ENCODE measurements at regions not wholly inside any gene's neighbourhood (a gene's known extent, or its start where the extent isn't known, plus 50 kb on each side); places are given as distances from the start of the nearest gene placed in this dataset.
A peak's percentile ranks its signal among the peaks of the same experiment; 100 is the strongest.
"Not testable (repeated sequence)": the region's sequence is repeated elsewhere in the genome, so short reads cannot be mapped to it uniquely, and the experiment has no call there.

DNA sequence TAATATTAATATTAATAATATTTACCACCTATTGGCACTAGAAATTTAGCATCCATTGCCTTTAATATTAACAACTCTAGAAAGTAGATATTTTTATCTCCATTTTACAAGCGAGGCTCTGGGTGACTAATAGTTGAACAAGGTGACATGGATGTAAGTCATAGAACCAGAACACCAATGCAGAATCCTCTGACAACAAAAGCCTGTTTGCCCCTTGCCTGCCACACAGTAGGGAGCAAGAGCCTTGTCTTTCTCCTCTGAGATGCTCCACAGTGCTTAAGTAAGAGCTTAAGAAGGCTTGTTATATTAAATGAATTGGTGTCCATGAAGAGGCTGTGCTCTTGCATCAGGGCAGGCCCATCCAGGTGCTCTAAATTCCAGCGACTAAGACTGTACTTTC, 51.2 kb upstream of the LBX1 start:
- FAIRE-seq (no peak), DNase-seq (ENCODE audit: low spot score) (no peak)

DNA sequence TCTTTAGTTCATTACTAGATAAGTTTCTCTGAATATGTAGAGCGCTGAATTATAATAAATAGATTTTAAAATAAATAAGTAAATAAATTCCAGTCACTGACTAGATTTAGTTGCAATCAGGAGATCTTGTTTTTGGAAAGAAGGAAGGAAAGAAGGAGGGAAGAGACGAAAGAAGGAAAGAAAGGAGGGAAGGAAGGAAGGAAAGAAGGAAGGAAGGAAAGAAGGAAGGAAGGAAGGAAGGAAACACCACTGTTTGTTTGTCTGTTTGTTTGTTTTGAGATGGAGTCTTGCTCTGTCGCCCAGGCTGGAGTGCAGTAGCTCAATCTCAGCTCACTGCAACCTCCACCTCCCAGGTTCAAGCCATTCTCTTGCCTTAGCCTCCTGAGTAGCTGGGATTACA, 51.7 kb upstream of the LBX1 start:
- FAIRE-seq = not testable (repeated sequence)

DNA sequence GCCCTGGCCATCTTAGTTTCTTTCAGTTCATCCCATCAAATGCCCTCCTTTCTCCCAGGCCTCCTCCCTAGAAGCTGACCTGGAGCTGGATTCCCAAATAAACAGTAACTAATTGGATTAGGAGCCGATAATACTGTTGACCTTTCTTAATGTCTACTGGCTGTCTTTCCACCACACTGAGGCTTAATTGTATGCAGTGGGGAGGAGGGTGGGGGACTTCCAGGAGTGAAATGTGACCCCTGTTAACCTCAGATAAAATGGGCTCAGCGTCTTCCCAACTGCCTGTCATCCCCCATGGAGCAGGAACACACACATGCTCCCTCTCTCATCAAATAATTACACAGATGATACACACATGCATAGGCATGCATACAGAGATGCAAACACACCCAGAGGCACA, 53.7 kb upstream of the LBX1 start:
- DNase-seq (ENCODE audit: low spot score) (no peak), FAIRE-seq (no peak)

More for the DNA sequence above, 51.7 kb upstream of the LBX1 start:
- not testable (repeated sequence) for DNase-seq (ENCODE audit: low spot score)

DNA sequence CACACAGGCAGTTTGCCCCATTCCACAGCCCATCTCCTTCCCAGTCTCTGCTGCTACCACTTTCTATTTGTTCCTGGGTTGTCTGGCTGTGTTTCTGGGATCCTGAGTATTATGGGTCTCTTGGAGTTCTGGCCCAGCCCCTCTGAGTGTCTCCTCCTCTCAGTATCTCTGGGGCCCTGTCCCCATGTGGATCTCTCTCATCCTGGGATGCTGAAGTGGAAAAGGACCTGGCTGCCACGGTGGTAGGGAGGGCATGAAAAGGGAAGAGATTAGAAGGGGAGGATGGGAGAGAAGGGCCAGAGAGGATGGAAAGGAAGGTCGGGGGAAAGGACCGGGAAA, 54.5 kb upstream of the LBX1 start:
- no peak for FAIRE-seq
- no peak for DNase-seq (ENCODE audit: low spot score)

DNA sequence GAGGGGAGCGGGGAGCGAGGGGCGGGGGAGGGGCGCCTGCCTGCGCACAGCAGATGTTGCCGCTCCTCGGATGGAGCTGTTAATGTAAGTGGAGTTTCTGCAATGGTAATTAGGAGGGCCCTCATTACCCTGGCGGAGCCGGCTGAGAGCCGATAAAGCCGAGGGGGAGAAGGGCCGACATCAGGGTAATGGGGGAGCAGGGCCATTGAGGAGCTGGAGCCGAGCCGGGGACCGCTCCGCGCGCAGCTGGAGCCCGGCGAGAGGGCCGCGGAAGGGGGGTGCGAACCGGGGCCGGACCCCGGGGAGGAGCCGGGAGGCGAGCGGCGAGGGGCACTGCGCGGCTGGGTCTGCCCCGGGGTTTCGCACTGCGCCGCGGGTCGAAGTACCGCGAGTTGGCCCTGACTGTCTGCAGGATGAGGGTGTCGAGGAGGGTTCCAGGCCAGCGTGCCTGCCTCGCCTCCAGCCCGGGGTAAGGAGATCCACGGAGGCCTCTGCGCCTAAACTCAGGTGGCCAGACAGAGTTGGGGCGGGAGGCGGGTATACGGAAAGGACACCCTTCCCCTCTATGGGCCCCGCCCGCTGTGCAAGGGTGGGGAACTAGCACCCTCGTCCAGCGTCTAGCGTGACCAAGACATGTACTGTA, 55.0 kb upstream of the LBX1 start:
- DNase-seq (ENCODE audit: low spot score) (no peak), FAIRE-seq (no peak)

DNA sequence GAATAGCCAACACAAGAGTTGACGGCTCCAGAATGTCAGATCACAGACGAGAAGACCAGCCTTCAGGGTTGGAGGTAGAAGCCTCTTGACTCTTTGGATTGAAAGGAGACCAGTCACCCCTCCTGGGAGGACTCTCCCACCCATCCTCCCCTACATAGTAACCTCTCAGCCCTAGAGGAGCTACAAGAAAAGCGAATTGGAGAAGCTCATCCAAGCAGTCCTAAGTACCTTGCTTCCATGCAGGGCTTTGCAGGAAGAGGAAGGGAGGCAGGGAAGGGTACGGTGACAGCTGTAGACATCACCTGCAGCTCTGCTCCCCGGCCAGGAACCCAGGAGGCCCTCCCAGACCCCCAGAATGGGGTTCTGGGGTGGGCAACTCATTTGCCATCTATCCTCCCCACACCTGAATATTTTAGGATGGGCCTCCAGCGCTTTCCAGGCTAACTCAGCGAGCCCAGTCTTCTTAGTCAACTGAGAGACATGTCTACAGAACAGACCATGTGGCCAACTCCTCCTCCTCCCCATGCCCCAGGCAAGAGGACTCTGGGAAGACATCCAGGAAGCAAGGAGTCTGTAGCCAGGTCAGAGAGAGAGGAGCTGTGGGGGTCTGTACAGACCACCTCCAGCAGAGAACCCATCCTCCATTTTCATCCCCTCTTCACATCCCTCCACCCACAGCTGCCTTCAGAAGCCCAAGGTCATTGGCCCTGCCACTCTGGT, 55.6 kb upstream of the LBX1 start:
- no peak for FAIRE-seq
- DNase-seq (ENCODE audit: low spot score) = no peak

DNA sequence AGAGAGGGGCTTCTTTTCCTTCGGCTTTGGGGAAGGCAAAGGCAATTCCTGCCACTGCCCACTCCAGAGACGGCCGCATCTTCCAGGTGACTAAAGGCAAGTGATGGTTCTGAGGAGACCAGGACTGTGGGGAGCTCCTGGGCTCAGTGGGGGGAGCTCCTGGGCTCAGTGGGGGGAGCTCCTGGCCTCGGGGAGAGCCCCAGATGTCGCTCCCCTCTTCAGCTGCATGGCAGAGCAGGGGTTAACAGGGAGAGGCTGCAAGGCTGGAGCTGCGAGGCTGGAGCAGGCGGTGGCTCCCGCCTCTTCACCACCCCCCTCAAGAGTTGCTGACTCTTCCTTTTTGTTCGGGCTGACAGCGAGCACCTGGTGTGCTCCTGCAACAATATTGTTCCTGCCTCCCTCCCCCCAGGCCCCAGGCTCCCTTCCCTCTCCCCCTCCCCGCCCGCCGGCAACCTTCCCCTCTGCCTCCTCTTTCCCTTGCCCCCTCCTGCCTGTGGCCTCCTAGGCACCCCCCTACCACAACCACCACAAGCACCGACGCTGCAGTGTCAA, 56.3 kb upstream of the LBX1 start:
- no peak for FAIRE-seq
- no peak for DNase-seq (ENCODE audit: low spot score)

DNA sequence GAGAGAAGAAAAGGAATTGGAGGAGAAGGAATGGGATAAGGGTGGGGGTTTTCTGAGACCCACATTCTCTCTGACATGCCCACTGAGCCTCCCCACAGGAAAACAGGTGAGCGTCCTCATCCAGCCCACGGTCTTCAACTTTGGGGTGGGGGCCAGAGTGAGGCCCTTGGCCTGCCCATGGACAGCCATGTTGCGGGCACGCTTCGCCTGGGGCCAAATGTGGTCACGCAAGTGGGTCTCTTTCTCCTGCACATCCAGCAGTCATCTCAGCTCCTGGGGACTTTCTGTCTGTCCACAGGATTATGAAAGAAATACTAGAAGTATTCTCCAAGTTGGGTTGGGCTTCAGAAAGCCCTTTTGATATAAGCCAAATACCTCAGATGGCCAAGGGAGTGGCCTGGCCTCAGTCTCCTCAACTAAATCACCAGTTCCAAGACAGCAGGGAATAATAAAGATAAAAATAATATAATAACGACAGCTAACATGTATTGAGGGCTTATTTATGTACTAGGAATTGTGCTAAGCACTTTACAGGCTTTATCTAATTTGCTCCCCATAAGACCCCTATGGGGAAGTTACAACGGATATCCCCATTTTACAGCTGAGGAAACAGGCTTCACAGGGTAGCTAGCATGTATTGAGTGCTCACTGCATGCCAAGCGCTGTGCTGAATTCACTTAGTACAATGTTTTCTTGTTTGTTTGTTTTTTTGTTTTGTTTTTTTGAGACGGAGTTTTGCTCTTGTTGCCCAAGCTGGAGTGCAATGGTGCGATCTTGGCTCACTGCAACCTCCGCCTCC, 57.2 kb upstream of the LBX1 start:
- FAIRE-seq = no peak
- no peak for DNase-seq (ENCODE audit: low spot score)

DNA sequence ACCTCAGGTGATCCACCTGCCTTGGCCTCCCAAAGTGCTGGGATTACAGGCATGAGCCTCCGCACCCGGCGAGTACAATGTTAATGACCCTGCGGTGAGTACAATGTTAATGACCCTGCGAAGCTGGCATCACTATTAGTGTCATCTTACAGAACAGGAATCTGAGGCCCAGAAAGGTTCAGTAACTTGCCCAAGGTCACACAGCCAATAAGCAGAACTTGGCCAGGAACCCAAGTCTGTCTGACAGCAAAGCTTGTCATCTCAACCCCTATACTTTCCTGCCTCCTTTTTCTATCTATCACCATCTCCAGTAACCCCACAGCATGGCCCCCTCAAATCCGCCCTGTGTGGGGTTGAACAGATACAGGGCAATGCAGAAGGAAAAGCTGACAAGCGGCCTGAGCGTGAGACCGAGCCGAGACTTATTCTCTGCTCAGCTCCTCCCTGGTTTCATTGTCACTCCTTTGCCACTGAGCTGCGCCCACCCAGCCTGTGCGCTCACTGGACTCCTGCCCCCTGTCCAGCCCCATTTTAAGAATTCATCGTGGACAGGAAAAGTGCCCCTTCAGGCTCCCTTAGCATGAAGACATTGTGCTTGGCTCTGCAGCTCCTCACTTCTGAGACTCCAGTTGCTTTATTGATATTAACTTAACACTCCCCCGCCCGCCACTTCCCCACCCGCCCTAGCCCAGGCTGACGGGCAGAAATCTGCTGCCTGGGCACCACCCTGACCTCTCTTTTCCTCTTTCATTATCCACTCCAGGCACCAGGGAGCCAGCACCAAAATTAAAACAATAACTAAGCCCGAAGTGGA, 58.1 kb upstream of the LBX1 start:
- FAIRE-seq = no peak
- no peak for DNase-seq (ENCODE audit: low spot score)

DNA sequence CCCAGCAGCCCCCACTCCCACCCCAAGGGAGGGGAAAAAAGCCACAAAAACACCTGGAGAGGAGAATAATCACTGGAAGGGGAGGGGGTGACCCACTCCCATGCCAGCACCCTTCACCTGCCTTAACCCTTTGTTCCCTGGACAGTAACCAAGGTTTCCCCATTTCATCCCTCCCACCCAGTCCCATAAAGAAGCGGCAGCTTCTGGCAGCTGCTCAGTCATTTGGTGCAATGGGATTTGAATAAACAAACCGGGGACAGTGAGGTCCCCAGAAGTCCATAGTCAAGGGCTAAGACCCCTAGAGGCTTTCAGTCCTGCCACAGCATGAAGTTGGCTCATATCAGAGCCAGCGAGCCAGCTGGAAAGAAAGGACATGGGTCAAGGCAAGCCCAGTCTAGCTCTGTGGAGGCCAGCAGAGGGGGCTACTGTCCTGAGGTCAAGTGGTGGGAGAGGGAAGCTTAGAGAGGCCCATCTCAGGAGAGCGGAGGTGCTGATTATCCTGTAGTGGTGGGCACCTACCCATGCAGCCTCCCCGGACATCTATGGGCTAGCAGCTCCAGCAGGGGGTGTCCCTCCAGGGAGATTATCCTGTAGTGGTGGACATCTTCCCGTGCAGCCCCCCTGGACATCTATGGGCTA, 58.9 kb upstream of the LBX1 start:
- FAIRE-seq = no peak
- DNase-seq (ENCODE audit: low spot score) = no peak

DNA sequence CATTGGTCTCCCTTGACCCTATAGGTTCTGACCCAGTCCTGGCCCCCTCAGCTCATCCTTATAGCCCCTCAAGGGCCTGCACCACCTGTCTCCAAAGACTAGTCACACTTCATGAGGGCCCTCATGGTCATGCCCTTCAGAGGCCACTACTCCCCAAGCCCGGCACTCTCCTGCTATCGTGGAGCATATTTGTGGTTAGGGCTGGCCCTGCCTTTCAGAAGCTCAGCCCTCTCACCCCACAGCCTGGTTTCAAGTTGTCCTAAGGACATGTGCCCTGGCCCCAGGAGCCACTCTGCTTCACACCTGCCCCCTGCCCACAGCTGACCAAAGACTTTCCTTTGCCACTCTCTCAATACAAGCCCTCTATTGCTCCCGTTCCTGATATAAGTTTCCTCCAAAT, 60.3 kb upstream of the LBX1 start:
- no peak for FAIRE-seq

DNA sequence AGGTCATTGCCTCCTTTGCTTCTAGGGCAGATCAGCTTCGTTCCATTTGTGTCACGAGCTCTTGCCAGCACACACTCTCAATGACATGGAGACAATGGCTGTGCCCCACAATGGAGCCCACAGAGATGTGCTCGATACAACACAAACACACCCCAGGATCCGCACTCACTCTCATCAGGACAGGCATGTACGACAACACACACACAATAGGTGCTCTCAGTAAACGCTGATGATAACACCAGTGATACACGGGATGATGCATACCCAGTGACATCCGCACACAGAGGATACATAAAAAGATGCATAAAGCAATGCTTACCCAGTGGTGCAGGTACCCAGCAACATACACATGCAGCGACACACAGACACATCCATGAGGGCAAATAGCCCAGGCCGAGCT, 61.2 kb upstream of the LBX1 start:
- DNase-seq (ENCODE audit: low spot score) (no peak), FAIRE-seq (no peak)

More for the DNA sequence above, 60.3 kb upstream of the LBX1 start:
- no peak for DNase-seq (ENCODE audit: low spot score)

DNA sequence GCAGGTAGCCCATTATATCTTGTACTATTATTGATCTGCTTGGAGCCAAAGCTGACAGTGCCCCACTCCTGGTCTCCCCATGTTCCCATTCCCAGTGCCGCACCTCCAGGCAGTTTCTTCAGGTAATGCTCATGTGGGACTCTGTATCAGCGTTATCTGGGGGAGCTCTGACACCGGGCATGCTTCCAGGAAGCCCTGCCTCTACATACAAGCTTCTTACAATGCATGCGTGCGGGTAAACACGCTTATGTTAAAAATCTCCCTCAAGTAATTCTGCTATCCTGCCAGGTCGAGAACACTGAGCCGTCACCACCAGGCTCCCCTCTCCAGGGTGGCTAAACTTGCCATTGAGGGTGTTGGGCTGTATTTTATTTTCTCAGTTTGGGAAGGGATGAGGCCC, 61.6 kb upstream of the LBX1 start:
- DNase-seq (ENCODE audit: low spot score) (no peak), FAIRE-seq (no peak)

DNA sequence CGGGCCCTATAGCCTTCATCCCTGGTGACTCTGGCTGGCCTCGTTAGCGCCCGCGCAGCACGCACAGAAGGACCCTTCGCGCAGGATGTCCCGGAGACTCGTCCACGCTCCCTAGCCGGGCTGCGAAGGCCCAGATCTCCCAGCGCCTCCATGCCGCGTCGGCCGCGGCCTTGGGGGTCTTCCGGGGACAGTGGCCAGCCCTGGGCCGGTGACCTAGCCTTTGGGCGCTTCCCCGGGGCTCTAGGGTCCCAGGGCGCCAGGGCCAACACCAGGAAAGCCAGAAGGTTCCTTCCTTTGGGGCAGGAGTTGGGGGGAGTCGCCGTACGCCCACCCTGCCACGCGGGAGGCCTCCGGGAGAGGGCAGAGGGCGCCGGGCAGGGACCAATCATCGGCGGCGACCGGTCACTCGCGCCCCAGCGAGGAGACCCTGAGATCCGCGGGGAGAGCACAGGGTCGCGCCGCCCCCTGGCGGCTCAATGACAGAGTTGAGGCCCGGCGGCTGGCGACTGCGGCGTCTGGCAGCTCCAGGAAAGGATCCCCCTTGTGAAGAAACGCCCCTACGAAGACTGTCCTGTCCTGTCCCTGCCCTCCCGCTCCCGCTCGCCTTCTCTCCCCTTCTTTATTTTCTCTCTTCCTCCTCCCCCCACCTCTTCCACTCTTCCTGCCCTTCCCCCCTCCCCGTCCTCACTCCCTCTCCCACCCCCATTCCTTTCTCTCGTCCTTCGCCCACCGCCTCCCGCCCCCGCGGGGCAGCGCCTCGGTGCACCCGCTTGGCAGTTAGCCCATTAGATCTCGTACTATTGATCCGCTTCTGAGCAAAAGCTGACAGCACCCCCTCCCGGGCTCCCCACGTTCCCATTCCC, 62.3 kb upstream of the LBX1 start:
- FAIRE-seq (no peak), DNase-seq (ENCODE audit: low spot score) (peak; percentile 10)

DNA sequence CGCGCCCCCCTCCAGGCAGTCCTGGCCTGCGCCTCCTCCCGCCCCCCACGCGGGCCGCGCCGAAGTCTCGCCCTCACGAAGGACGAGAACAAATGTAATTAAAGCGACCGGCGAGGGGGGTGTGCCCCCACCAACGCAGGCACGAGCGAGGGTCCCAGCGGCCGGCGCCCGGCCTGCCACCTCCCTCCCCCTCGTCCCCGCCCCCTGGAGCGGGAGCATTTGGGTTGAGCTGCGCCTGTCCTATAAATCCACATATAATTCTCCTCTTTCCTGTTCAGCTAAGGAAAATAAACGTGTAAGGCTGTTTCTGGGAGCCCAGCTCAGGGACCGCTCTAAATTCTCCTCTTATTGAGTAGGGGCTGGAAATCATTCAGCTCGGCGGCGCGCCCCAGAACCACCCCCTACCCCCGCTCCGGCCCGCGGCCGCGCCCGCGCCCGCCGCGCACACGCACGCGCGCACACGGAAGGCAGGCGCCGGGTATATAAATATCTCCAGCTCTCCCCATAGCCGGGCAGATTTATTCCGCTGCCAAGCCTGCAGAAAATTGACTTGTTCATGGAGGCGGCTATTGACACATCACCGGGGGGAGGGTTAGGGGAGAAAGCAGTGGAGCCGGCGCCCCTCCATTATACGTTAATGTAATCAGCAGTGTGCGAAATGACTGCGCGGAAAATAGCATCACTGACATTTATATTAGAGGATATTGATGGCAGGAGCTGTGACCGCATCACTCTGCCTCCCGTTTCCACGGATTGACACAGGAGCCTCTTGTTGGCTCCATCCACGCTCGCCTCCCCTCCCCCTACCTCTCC, 61.6 kb upstream of the BTRC start:
- FAIRE-seq (no peak), DNase-seq (ENCODE audit: low spot score) (no peak)

DNA sequence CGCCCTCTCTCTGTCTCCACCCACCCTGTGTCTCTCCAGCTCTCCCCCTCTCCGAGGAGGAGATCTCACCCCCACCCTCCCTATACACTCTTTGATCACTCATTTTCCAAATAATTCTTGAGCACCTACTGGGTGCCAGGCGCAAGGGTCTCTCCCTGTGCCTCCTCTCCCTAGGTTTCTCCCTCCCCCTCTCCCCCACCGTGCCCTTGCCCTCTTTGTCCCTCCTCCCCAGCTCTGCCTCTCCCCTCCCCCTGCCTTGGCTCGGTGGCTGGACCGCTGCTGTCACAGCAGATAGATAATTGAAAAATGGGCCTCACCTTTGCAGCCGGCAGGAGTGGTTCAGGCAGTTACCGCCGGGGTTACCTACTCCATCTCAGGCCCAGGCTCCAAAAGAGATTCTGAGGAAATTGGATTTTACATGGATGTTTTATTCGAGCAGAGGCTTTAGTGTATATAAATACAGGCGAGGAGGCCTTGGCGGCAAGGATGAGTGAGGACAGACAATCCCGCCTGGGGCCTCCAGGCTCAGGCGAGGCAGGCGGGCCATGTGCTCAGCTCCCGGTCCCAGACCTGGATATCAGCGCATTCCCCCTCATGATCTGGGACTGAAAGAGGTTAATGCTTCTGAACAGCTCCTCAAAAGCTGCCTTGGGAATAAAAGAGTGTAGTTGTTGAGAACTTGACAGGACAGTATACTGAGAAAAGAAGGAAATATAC, 60.8 kb upstream of the BTRC start:
- DNase-seq (ENCODE audit: low spot score) (no peak), FAIRE-seq (no peak)

DNA sequence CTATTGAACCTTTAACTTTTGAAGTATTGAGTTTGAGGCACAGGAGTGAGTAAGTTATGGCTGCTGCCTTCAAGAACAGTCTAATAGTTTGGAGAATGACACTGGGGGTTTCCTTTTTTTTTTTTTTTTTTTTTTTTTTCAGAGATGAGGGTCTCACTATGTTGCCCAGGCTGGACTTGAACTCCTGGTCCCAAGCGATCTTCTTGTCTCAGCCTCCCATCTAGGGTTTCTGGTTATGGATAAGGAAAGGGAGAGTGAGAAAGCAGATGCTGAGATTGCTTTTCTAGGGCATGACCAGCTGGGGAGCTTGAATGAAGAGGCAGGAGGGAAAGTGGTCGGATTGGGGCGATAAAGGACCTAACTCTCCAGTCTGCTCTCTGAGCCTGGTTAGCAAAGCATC, 59.9 kb upstream of the BTRC start:
- DNase-seq (ENCODE audit: low spot score) (no peak), FAIRE-seq (no peak)

DNA sequence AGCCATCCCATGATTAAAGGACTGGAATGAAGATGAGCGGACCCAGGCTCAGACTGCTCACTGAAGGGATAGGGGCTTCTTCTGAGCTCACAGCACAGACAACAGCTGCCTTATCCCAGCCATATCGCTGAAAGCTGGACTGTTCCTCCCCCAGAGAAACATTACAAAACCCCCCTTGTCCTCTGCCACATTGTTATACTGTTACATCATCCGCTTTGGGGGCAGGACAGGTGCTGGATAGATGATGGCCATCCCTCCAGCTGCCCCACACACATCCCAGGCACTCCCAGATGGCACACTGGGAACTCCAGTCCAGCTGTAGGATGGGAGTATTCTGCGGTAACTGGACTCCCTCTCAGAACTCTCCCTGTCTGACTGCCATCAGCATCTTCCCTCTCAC, 58.7 kb upstream of the BTRC start:
- DNase-seq (ENCODE audit: low spot score) (no peak), FAIRE-seq (no peak)
